Omental fat pad (tissue), 3 donors: ENCODE measurements at regions not wholly inside any gene's neighbourhood (a gene's known extent, or its start where the extent isn't known, plus 50 kb on each side); places are given as distances from the start of the nearest gene placed in this dataset.

ENCODE experiments used
- ATAC-seq: fragments of 150-250 bp; one replicate; pipeline ENCODE4 v1.9.1; 2016; ENCODE audit warnings: mild to moderate bottlenecking, moderate library complexity; ENCODE audit not compliant: low FRiP score
- DNase-seq: peaks from one replicate; pipeline ENCODE4 v3.0.0-alpha.2; 2019; ENCODE audit warnings: low spot score
- TF ChIP-seq, protein P1 (sequence below), 3 donors: fragments of 450-650 bp; IDR thresholded peaks; one replicate each; pipeline ENCODE4 v1.5.1; 2016 to 2017; ENCODE audit warnings: antibody characterized with exemption in 3 of 3, mild to moderate bottlenecking in 3 of 3, moderate library complexity in 2 of 3

- TF ChIP-seq, protein P1, sequence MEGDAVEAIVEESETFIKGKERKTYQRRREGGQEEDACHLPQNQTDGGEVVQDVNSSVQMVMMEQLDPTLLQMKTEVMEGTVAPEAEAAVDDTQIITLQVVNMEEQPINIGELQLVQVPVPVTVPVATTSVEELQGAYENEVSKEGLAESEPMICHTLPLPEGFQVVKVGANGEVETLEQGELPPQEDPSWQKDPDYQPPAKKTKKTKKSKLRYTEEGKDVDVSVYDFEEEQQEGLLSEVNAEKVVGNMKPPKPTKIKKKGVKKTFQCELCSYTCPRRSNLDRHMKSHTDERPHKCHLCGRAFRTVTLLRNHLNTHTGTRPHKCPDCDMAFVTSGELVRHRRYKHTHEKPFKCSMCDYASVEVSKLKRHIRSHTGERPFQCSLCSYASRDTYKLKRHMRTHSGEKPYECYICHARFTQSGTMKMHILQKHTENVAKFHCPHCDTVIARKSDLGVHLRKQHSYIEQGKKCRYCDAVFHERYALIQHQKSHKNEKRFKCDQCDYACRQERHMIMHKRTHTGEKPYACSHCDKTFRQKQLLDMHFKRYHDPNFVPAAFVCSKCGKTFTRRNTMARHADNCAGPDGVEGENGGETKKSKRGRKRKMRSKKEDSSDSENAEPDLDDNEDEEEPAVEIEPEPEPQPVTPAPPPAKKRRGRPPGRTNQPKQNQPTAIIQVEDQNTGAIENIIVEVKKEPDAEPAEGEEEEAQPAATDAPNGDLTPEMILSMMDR (IDR thresholded peaks at IDR 0.05), result no peak
- DNase-seq (no peak), ATAC-seq (no peak)
Observed at GRCh38 chr3:164845739-164846138, 232.6 kb downstream of the SI start.

- TF ChIP-seq, protein P1 (IDR thresholded peaks at IDR 0.05), result no peak
- DNase-seq, result no peak
- ATAC-seq, result no peak
Observed at GRCh38 chr3:164832216-164832615, 246.1 kb downstream of the SI start.

GRCh38 chr3:164818318-164818717 lies 260.0 kb downstream of the SI start:
- DNase-seq (no peak), ATAC-seq (no peak)
- TF ChIP-seq, protein P1 (IDR thresholded peaks at IDR 0.05), result no peak

GRCh38 chr3:164814106-164814505 lies 264.2 kb downstream of the SI start:
- TF ChIP-seq, protein P1 (IDR thresholded peaks at IDR 0.05), result no peak
- ATAC-seq (no peak), DNase-seq (no peak)

GRCh38 chr3:164812042-164812441 lies 266.3 kb downstream of the SI start:
- no peak for ATAC-seq
- TF ChIP-seq, protein P1 (IDR thresholded peaks at IDR 0.05), result no peak

GRCh38 chr3:164806188-164806587 lies 272.1 kb downstream of the SI start:
- ATAC-seq, result no peak
- DNase-seq, result no peak
- TF ChIP-seq, protein P1 (IDR thresholded peaks at IDR 0.05), result no peak

More at GRCh38 chr3:164812042-164812441, 266.3 kb downstream of the SI start:
- DNase-seq, result no peak

- ATAC-seq, result no peak
- no peak for DNase-seq
- TF ChIP-seq, protein P1 (IDR thresholded peaks at IDR 0.05), result no peak
Observed at GRCh38 chr3:164794099-164794498, 284.2 kb downstream of the SI start.
